Mesendoderm (in vitro differentiated cells): ENCODE measurements at regions not wholly inside any gene's neighbourhood (a gene's known extent, or its start where the extent isn't known, plus 50 kb on each side); places are given as distances from the start of the nearest gene placed in this dataset.

Experiments
- DNase-seq: peaks from one replicate; pipeline ENCODE4 v3.0.0; 2013
- H2AK5ac ChIP-seq: 2 replicates; pipeline ENCODE4 v1.6.1; 2013; ENCODE audit warnings: low read length, inconsistent platforms
- H2BK120ac ChIP-seq: 2 replicates; pipeline ENCODE4 v1.6.1; 2013; ENCODE audit warnings: low read depth, mild to moderate bottlenecking, low read length, moderate library complexity, mixed read lengths
- H2BK15ac ChIP-seq: replicated peaks from 2 replicates; pipeline ENCODE4 v1.6.1; 2013; ENCODE audit warnings: low read depth, mild to moderate bottlenecking, moderate library complexity
- H2BK5ac ChIP-seq: 2 replicates; pipeline ENCODE4 v1.6.1; 2013; ENCODE audit warnings: low read length, inconsistent platforms
- H3K18ac ChIP-seq: 2 replicates; pipeline ENCODE4 v1.6.1; 2013; ENCODE audit warnings: mild to moderate bottlenecking, low read length, mixed read lengths
- H3K23ac ChIP-seq: one replicate; pipeline ENCODE4 v1.6.1; 2013; ENCODE audit warnings: low read length
- H3K27ac ChIP-seq: 2 replicates; pipeline ENCODE4 v1.5.1; 2013; ENCODE audit warnings: low read depth, mild to moderate bottlenecking, inconsistent platforms, low read length, moderate library complexity
- H3K27me3 ChIP-seq: 2 replicates; pipeline ENCODE4 v1.6.1; 2013; ENCODE audit warnings: low read length, control low read depth, mild to moderate bottlenecking, inconsistent platforms; ENCODE audit not compliant: insufficient read depth, poor library complexity
- H3K36me3 ChIP-seq: 2 replicates; pipeline ENCODE4 v1.6.1; 2013; ENCODE audit warnings: low read length, inconsistent platforms; ENCODE audit not compliant: control insufficient read depth, insufficient read depth
- H3K4ac ChIP-seq: one replicate; pipeline ENCODE4 v1.6.1; 2013; ENCODE audit warnings: low read depth, mild to moderate bottlenecking, low read length, moderate library complexity
- H3K4me1 ChIP-seq: 2 replicates; pipeline ENCODE4 v1.6.1; 2013; ENCODE audit warnings: low read depth, low read length, inconsistent platforms; ENCODE audit not compliant: control insufficient read depth
- H3K4me2 ChIP-seq: 2 replicates; pipeline ENCODE4 v1.6.1; 2013; ENCODE audit warnings: low read length
- H3K4me3 ChIP-seq: 2 replicates; pipeline ENCODE4 v1.5.1; 2013; ENCODE audit warnings: mild to moderate bottlenecking, low read length
- H3K56ac ChIP-seq: one replicate; pipeline ENCODE4 v1.6.1; 2013; ENCODE audit warnings: low read length
- H3K79me1 ChIP-seq: 2 replicates; pipeline ENCODE4 v1.6.1; 2013; ENCODE audit warnings: low read length, inconsistent platforms
- H3K79me2 ChIP-seq: 2 replicates; pipeline ENCODE4 v1.6.1; 2013; ENCODE audit warnings: mild to moderate bottlenecking, low read length; ENCODE audit not compliant: control insufficient read depth, insufficient read depth
- H3K9ac ChIP-seq: 2 replicates; pipeline ENCODE4 v1.6.1; 2013; ENCODE audit warnings: low read length, inconsistent platforms
- H4K5ac ChIP-seq: one replicate; pipeline ENCODE4 v1.6.1; 2013; ENCODE audit warnings: low read length
- H4K8ac ChIP-seq: one replicate; pipeline ENCODE4 v1.6.1; 2013; ENCODE audit warnings: low read depth, mild to moderate bottlenecking, control low read depth, low read length, moderate library complexity
- WGBS: extraction: QIAGEN DNeasy Blood & Tissue Kit; methylation state at CpG from one replicate; pipeline ENCODE4 v1.1.7; 2013; ENCODE audit warnings: low lambda C conversion rate, missing lambda C conversion rate; ENCODE audit not compliant: insufficient coverage; ENCODE audit errors: extremely low coverage; 5-methylcytosine and 5-hydroxymethylcytosine counted together

- Histone ChIP-seq H3K4me1 (no peaks in the 10 kb centered on the region), H3K27ac (no peak overlapping the region), H3K18ac (no peak overlapping the region), H2BK120ac (no peak overlapping the region), H3K9ac (no peak overlapping the region), H4K8ac (no peak overlapping the region), H2BK15ac (no peak overlapping the region), H4K5ac (no peak overlapping the region), H3K79me2 (no peaks in the 10 kb centered on the region), H3K27me3 (no peaks in the 10 kb centered on the region), H3K23ac (no peak overlapping the region), H3K56ac (no peak overlapping the region), H2BK5ac (no peak overlapping the region), H3K79me1 (no peaks in the 10 kb centered on the region), H2AK5ac (no peak overlapping the region), H3K36me3 (no peaks in the 10 kb centered on the region), H3K4me3 (no peak overlapping the region), H3K4me2 (no peak overlapping the region), H3K4ac (no peak overlapping the region)
- no CpG with 5 or more reads among the region's 2 CpGs for WGBS
- no peak for DNase-seq
These were observed 841.1 kb downstream of the CENPC start for GRCh38 chr4:66704243-66704642.

GRCh38 chr4:66694739-66695138, 850.6 kb downstream of the CENPC start:
- no peaks in the 10 kb centered on the region for H3K79me2 ChIP-seq
- H3K36me3 ChIP-seq = no peaks in the 10 kb centered on the region
- no peak overlapping the region for H2AK5ac ChIP-seq
- no peaks in the 10 kb centered on the region for H3K79me1 ChIP-seq
- no peak overlapping the region for H3K56ac ChIP-seq
- no CpG with 5 or more reads among the region's 3 CpGs for WGBS
- DNase-seq = no peak
- H4K5ac ChIP-seq = no peak overlapping the region
- H2BK120ac ChIP-seq = no peak overlapping the region
- H2BK15ac ChIP-seq = no peak overlapping the region
- H3K4ac ChIP-seq = no peak overlapping the region
- no peak overlapping the region for H3K4me3 ChIP-seq
- H3K4me2 ChIP-seq = no peak overlapping the region
- H3K27me3 ChIP-seq = no peaks in the 10 kb centered on the region
- no peak overlapping the region for H4K8ac ChIP-seq
- H2BK5ac ChIP-seq = no peak overlapping the region
- no peak overlapping the region for H3K27ac ChIP-seq
- no peak overlapping the region for H3K9ac ChIP-seq
- peaks cover 4% of the 10 kb centered on the region for H3K4me1 ChIP-seq
- H3K23ac ChIP-seq = no peak overlapping the region
- H3K18ac ChIP-seq = no peak overlapping the region

GRCh38 chr4:66693694-66694093, 851.6 kb downstream of the CENPC start:
- H2AK5ac ChIP-seq = no peak overlapping the region
- no peak overlapping the region for H3K9ac ChIP-seq
- H2BK5ac ChIP-seq = no peak overlapping the region
- peak overlapping the region; percentile 35 for H3K56ac ChIP-seq
- H3K79me2 ChIP-seq = no peaks in the 10 kb centered on the region
- no peak overlapping the region for H4K5ac ChIP-seq
- WGBS = no CpG with 5 or more reads among the region's 1 CpG
- H3K4me1 ChIP-seq = peaks cover 4% of the 10 kb centered on the region
- H3K23ac ChIP-seq = no peak overlapping the region
- no peak overlapping the region for H3K18ac ChIP-seq
- H3K79me1 ChIP-seq = no peaks in the 10 kb centered on the region
- no peak overlapping the region for H2BK120ac ChIP-seq
- no peak overlapping the region for H2BK15ac ChIP-seq
- H3K4ac ChIP-seq = no peak overlapping the region
- DNase-seq = peak; percentile 51
- H3K4me2 ChIP-seq = no peak overlapping the region
- H3K27ac ChIP-seq = no peak overlapping the region
- H3K36me3 ChIP-seq = no peaks in the 10 kb centered on the region
- H3K27me3 ChIP-seq = no peaks in the 10 kb centered on the region
- H3K4me3 ChIP-seq = no peak overlapping the region
- no peak overlapping the region for H4K8ac ChIP-seq

GRCh38 chr4:66691101-66691500, 854.2 kb downstream of the CENPC start:
- Histone ChIP-seq H4K5ac (no peak overlapping the region), H2BK5ac (no peak overlapping the region), H3K36me3 (no peaks in the 10 kb centered on the region), H2AK5ac (no peak overlapping the region), H3K4me3 (no peak overlapping the region), H3K4ac (no peak overlapping the region), H3K27me3 (no peaks in the 10 kb centered on the region), H3K4me1 (peaks cover 4% of the 10 kb centered on the region), H3K56ac (no peak overlapping the region), H4K8ac (no peak overlapping the region), H3K9ac (no peak overlapping the region), H3K23ac (no peak overlapping the region), H3K79me2 (no peaks in the 10 kb centered on the region), H3K79me1 (no peaks in the 10 kb centered on the region), H3K18ac (no peak overlapping the region), H3K27ac (no peak overlapping the region), H2BK120ac (no peak overlapping the region), H2BK15ac (no peak overlapping the region), H3K4me2 (no peak overlapping the region)
- DNase-seq = peak; percentile 81
- WGBS = no CpG with 5 or more reads among the region's 4 CpGs

GRCh38 chr4:66688674-66689073, 856.6 kb downstream of the CENPC start:
- Histone ChIP-seq H3K79me1 (no peaks in the 10 kb centered on the region), H3K9ac (no peak overlapping the region), H3K23ac (no peak overlapping the region), H3K4ac (no peak overlapping the region), H3K27ac (no peak overlapping the region), H3K4me1 (peaks cover 1% of the 10 kb centered on the region), H3K56ac (no peak overlapping the region), H3K4me2 (no peak overlapping the region), H3K18ac (no peak overlapping the region), H2BK5ac (no peak overlapping the region), H2BK15ac (no peak overlapping the region), H2BK120ac (no peak overlapping the region), H4K8ac (no peak overlapping the region), H4K5ac (no peak overlapping the region), H3K79me2 (no peaks in the 10 kb centered on the region), H3K27me3 (no peaks in the 10 kb centered on the region), H3K4me3 (no peak overlapping the region), H2AK5ac (no peak overlapping the region), H3K36me3 (no peaks in the 10 kb centered on the region)
- no CpG with 5 or more reads among the region's 3 CpGs for WGBS
- no peak for DNase-seq

GRCh38 chr4:66687459-66687858, 857.8 kb downstream of the CENPC start:
- no peak overlapping the region for H3K9ac ChIP-seq
- no peak overlapping the region for H4K5ac ChIP-seq
- H3K18ac ChIP-seq = no peak overlapping the region
- no peaks in the 10 kb centered on the region for H3K79me2 ChIP-seq
- no peak for DNase-seq
- H2BK15ac ChIP-seq = no peak overlapping the region
- H3K4me1 ChIP-seq = no peaks in the 10 kb centered on the region
- H3K23ac ChIP-seq = no peak overlapping the region
- no peak overlapping the region for H2AK5ac ChIP-seq
- no peaks in the 10 kb centered on the region for H3K79me1 ChIP-seq
- no peak overlapping the region for H2BK5ac ChIP-seq
- no peak overlapping the region for H3K4me3 ChIP-seq
- no peaks in the 10 kb centered on the region for H3K36me3 ChIP-seq
- H4K8ac ChIP-seq = no peak overlapping the region
- WGBS = no CpG with 5 or more reads among the region's 2 CpGs
- H3K27ac ChIP-seq = no peak overlapping the region
- no peak overlapping the region for H3K56ac ChIP-seq
- no peak overlapping the region for H2BK120ac ChIP-seq
- H3K4me2 ChIP-seq = no peak overlapping the region
- no peak overlapping the region for H3K4ac ChIP-seq
- no peaks in the 10 kb centered on the region for H3K27me3 ChIP-seq
